SK-N-SH (cell line): ENCODE measurements at regions not wholly inside any gene's neighbourhood (a gene's known extent, or its start where the extent isn't known, plus 50 kb on each side); places are given as distances from the start of the nearest gene placed in this dataset.

Experiments used
- EZH2phosphoT487 ChIP-seq: fragments of 200-600 bp; sonication (generic); IDR thresholded peaks from 2 replicates; pipeline ENCODE4 v1.6.1; 2017; ENCODE audit warnings: low read depth, mixed run types, mild to moderate bottlenecking, antibody characterized with exemption, moderate library complexity, borderline replicate concordance
- MAX ChIP-seq: IDR thresholded peaks from 2 replicates; pipeline ENCODE4 v1.4.0; 2012; ENCODE audit warnings: low read depth
- PBX3 ChIP-seq: IDR thresholded peaks from 2 replicates; pipeline ENCODE4; 2012
- POLR2AphosphoS5 ChIP-seq: IDR thresholded peaks from 2 replicates; pipeline ENCODE4 v1.6.1; 2012; ENCODE audit warnings: low read depth, low read length
- RCOR1 ChIP-seq: fragments of 150-350 bp; IDR thresholded peaks from 2 replicates; pipeline ENCODE4 v1.6.1; 2017; ENCODE audit warnings: antibody characterized with exemption, low read length
- RXRA ChIP-seq: IDR thresholded peaks from 2 replicates; pipeline ENCODE4 v1.4.0; 2012; ENCODE audit warnings: low read depth, mild to moderate bottlenecking, borderline replicate concordance
- SMC3 ChIP-seq: IDR thresholded peaks from 2 replicates; pipeline ENCODE4 v1.6.1; 2012; ENCODE audit warnings: low read depth, low read length, improper control_type of control experiment
- TAF1 ChIP-seq: IDR thresholded peaks from 2 replicates; pipeline ENCODE4 v1.6.1; 2012; ENCODE audit warnings: low read depth, mild to moderate bottlenecking, low read length, moderate library complexity, borderline replicate concordance
- USF1 ChIP-seq: IDR thresholded peaks from 2 replicates; pipeline ENCODE4 v1.4.0; 2012; ENCODE audit warnings: low read depth, borderline replicate concordance
- YY1 ChIP-seq: IDR thresholded peaks from 2 replicates; pipeline ENCODE4 v1.4.0; 2012; ENCODE audit warnings: low read depth, mild to moderate bottlenecking
- ZBTB33 ChIP-seq: IDR thresholded peaks from 2 replicates; pipeline ENCODE4 v1.4.0; 2012; ENCODE audit warnings: low read depth, borderline replicate concordance
- TF ChIP-seq, protein P1 (sequence below): fragments of 200-600 bp; sonication (generic); IDR thresholded peaks from 2 replicates; pipeline ENCODE4 v1.6.1; 2017; ENCODE audit warnings: antibody characterized with exemption, mild to moderate bottlenecking, moderate library complexity
- TF ChIP-seq, protein P2 (sequence below): IDR thresholded peaks from 2 replicates; pipeline ENCODE4 v1.6.1; 2012; ENCODE audit warnings: mild to moderate bottlenecking, low read depth, low read length, moderate library complexity

DNA sequence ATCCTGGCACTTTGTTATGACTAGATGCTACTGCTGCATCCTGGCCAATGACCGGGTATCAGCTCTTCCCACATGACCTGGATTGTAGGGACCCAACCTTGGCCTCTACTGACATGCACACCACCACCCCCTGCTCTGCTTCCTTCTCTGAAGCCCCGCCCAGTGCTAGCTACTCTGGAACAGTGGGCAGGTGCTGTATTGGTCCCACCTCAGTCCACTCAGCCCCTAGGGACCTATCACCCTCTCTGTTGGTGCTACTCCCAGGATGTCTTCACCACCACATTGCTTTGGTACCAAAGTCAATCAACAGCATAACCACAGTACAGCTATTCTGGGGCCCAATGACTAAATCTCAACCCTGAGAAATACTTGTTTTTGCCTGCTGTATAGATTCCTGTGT lies 170.2 kb upstream of the PRICKLE2 start:
- TF ChIP-seq SMC3 (no peak), TAF1 (no peak), POLR2AphosphoS5 (no peak), EZH2phosphoT487 (no peak), MAX (no peak), RXRA (no peak), ZBTB33 (no peak), RCOR1 (no peak), PBX3 (no peak), YY1 (no peak), USF1 (no peak)
- TF ChIP-seq, protein P1, sequence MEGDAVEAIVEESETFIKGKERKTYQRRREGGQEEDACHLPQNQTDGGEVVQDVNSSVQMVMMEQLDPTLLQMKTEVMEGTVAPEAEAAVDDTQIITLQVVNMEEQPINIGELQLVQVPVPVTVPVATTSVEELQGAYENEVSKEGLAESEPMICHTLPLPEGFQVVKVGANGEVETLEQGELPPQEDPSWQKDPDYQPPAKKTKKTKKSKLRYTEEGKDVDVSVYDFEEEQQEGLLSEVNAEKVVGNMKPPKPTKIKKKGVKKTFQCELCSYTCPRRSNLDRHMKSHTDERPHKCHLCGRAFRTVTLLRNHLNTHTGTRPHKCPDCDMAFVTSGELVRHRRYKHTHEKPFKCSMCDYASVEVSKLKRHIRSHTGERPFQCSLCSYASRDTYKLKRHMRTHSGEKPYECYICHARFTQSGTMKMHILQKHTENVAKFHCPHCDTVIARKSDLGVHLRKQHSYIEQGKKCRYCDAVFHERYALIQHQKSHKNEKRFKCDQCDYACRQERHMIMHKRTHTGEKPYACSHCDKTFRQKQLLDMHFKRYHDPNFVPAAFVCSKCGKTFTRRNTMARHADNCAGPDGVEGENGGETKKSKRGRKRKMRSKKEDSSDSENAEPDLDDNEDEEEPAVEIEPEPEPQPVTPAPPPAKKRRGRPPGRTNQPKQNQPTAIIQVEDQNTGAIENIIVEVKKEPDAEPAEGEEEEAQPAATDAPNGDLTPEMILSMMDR = no peak
- TF ChIP-seq, protein P2, sequence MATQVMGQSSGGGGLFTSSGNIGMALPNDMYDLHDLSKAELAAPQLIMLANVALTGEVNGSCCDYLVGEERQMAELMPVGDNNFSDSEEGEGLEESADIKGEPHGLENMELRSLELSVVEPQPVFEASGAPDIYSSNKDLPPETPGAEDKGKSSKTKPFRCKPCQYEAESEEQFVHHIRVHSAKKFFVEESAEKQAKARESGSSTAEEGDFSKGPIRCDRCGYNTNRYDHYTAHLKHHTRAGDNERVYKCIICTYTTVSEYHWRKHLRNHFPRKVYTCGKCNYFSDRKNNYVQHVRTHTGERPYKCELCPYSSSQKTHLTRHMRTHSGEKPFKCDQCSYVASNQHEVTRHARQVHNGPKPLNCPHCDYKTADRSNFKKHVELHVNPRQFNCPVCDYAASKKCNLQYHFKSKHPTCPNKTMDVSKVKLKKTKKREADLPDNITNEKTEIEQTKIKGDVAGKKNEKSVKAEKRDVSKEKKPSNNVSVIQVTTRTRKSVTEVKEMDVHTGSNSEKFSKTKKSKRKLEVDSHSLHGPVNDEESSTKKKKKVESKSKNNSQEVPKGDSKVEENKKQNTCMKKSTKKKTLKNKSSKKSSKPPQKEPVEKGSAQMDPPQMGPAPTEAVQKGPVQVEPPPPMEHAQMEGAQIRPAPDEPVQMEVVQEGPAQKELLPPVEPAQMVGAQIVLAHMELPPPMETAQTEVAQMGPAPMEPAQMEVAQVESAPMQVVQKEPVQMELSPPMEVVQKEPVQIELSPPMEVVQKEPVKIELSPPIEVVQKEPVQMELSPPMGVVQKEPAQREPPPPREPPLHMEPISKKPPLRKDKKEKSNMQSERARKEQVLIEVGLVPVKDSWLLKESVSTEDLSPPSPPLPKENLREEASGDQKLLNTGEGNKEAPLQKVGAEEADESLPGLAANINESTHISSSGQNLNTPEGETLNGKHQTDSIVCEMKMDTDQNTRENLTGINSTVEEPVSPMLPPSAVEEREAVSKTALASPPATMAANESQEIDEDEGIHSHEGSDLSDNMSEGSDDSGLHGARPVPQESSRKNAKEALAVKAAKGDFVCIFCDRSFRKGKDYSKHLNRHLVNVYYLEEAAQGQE = no peak
